ENCODE measurements at regions not wholly inside any gene's neighbourhood (a gene's known extent, or its start where the extent isn't known, plus 50 kb on each side); places are given as distances from the start of the nearest gene placed in this dataset.

- FAIRE-seq: no peak
Measured at GRCh38 chr1:58891347-58891746, 107.5 kb upstream of the JUN start.

DNA sequence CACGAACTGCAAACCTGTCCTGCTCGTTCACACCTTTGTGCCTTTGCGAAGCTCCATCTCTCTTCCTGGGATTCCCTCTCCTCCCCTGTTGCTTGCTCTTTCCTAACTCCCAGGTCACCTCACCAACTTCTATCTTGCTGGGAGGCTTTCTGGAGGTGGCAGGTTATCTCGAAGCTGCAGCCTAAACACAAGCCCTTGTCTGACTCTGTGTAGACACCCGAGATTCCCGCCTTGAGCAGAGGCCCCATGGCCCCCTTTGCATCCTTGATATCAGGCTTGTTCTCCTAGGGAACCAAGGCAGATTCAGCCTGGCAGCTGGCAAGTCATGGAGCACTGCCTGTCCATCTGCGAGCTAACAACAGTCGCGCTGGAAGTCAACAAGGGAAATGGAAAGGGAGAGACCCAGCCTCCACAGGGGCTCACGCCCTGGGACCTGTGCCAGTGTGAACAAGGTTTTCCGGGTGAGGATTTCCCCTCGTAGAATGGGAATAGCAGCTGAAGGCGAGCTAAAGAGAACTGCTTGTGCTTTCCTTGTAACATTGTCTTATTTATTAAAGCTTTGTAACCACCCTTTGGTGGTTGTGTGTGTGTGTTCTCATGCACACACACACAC lies 109.5 kb upstream of the JUN start:
- no peak for FAIRE-seq

- no peak for FAIRE-seq
Measured at GRCh38 chr1:58895082-58895481, 111.2 kb upstream of the JUN start.

- no peak for FAIRE-seq
Measured at GRCh38 chr1:58895559-58896145, 111.8 kb upstream of the JUN start.

DNA sequence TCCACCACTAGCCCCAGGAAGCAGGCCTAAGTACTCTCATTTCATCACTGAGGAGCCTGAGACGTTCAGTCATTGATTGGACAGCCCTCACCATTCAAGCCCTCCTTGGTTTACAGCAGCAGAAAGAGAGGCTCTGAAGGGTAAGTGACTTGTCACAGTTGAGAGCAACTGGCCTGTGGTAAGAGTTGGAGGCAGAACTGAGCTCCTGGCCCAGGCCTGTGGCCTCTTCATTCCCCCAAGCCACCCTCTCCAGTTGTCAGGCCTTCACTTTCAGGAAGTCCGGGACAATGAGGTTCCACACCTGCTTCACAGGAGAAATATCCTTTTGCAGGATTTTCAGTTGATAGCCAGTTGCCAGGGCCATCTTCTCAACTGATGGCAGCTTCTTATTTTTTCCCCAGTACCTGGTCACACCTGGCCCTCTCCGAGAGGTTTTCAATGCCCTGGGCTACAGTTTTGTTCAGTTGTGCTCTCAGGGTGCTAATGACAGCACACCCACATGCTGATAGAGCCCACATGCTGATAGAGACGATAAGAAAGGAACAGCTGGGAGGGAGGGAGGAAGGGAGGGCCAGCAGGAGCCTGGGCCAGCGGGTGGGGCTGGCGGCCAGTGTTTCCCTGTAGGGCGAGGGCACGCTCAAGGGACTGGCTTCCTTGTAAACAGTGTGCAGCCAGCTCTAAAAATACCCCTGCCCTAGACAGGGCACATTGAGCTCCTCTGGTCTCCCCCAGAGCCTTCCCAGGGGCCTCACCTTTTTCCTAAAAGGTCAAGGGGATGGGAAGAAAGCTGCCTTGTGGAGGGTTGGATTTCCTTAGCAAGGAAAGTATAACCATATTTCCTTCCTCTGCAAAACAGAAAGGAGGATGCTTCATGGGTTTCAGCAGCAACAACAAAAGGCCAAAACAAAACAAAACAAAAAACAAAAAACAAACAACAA lies 112.7 kb upstream of the JUN start:
- FAIRE-seq: no peak

DNA sequence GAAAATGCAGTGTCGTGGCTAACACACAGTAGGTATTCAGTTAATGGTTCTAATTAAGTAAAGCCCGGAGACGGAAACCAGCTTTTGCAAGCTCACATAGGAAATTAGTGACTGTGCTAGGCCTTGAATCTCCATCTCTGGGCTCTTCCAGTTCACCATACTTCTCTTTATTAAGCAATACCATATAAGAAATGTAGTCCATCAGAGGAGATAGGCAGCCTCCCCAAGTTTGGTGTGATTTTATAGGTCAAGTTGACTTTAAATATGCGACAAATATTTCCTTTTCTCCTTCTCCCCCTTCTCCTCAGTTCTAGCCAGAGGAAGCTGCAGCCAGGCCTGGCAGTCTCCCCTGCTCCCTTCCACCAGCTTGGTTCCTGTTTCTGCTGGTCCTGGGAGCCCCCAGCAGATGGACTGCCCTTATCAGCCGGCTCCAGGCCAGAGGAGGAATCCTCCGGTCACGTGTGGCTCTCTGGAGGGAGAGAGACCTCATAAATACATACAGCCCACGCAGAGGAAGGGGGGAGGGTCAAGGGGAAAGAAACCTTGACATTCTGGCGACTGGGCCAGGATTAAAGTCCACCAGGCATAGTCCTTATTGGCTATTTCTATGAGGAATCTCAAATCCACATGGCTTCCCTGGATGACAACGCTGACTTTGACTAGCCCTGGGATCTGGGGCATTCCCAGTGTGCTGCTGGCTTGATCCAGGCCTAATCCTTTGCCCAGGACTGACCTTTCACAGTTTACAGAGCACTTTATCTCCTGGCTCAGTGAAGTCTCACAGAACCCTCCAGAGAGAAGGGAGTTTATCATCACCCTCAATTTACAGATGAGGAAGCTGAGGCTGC lies 115.1 kb upstream of the JUN start:
- FAIRE-seq: no peak

DNA sequence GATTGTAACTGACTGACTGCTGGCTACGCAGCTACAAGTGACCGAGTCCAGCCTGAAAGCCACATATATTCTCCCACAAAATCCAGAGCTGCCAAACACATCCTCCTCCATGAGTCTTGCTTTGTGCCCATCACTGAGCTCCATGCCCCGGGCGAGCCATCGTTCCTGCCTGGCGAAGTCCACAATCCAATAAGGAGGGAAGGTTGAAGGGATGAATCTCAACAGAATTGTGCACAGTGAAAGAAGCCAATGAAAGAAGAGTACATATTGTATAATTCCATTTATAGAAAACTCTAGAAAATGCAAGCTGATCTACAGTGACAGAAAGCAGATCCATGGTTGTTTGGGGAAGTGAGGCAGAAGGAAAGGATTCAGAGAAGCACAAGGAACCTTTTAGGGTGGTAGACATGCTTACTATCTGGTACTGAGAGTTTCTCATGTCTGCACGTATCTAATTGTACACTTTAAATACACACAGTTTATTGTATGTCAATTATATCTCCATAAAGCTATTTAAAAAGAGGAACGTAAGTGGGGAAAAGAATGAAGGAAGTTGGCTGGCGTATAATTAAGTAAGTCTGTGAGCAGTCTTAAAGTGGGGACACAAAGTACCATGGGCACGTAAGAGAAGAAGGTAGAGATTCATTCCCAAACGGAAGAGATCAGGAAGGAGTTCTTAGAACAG lies 115.9 kb upstream of the JUN start:
- no peak for FAIRE-seq

GRCh38 chr1:58900396-58900795 lies 116.5 kb upstream of the JUN start:
- FAIRE-seq: no peak

GRCh38 chr1:58901008-58901407 lies 117.2 kb upstream of the JUN start:
- FAIRE-seq: no peak

DNA sequence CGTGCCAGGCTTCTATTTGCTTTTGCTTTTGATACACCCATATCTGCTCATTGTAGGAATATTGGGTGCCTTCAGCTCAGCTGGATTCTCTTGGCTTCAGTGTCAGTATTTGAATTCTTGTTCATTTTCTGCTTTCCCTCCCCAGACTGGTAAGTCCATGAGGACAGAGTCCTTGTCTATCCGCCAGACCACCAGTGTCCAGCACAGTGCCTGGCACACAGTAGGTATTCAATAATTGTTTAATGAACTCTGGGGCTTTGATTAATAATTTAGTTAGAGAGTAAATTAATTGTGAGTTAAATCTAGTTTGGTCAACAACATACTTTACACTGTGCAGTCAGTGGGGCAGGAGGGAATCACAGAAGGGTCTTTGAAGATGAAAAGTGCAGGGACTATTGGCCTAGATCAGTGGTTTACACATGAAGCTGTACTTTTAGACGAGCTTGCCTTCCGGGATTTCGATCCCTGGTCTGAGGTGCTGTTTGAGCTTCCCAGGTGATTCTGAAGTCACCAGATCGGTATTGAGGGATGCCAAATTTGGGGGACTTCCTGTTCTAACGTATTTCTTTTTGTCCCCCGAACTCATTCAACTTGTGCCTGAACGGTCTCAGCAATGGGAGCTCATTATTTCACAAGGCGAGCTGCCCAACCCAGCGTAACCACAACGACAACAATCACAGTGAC lies 119.1 kb upstream of the JUN start:
- no peak for FAIRE-seq

DNA sequence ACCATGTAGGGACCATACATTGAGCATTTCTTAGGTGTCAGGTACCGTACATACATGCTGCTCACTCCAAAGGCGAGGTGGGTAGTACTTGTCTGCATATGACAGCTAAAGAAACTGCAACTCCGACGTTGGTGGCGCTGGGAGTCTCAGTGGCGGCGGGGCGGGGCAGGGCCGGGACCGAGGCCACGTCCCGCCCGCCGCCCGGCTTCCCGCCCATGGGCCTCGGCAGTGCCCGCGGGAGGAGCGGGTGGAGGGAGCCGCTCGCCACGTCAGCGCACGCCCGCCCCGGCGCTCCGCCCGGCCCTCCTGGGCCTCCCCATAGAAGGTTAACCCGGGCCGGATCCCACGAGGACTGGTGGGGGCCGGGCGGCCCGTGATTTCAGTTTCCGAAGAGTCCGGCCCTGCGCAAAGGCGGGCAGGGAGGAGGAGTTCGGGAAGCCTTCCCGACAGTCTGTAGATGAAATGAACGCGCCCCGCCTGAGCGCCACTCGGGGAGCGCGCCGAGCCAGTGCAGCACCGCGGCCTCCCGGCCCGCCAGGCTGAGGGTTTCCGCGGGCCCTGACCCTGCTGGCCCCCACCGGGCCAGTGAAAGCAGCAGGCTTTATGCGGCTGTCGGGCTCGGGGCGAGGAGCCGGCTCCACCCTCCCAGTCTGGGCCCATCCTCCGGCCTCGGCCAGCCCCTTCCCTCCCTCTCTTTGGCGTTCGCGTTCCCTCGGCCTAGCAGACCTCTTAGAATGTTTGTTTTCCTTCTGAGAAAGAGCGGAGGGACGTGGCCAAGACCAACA lies 119.9 kb upstream of the JUN start:
- FAIRE-seq: no peak

GRCh38 chr1:58904299-58905125 lies 120.7 kb upstream of the JUN start:
- FAIRE-seq: no peak

GRCh38 chr1:58905126-58905490 lies 121.3 kb upstream of the JUN start:
- no peak for FAIRE-seq

DNA sequence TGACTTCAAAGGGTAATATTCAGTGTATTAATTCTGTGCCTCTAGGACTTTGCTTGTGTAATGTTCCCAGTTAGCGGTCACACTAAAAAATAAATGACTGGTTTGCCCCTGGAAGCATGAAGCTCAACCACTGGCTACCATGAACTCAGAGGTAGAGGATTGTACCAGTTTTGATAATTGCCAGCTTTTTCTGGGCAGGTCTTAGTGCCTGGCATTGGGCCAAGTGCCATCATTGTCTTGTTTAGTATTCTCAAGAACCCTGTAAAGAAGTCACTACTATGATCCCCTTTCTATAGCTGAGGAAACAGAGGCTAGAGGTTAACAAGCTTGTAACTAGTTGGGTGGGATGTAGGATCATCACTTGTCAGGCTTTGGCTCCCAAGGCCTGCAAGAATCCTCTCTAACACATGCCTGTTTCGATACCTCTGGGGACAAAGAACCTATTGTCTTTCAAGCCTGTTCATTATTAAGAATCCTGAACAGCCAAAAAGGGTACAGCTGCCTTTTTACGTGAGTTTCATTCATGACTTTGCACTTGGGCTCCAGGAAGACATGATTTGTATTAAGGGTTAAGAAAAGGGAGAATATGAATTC lies 121.9 kb upstream of the JUN start:
- no peak for FAIRE-seq

DNA sequence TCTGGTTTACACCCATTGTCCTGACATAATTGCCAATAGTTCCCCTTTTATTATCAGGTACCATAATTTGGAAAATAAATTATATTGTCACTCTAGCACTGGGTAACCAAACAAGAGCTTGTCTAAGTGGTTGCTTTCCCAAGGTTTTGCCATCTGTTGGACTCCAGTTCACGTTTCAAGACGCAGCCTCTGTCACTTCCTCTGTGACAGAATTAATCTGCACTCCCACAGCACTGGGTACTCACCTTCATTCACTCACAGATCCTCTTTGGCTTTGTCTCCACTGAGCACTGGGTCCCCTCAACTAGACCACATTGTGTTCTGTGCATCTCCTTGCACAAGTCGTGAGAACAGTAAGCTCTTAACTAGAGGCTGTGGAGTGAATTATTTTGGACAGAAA lies 123.6 kb upstream of the JUN start:
- no peak for FAIRE-seq

GRCh38 chr1:58908561-58909560 lies 125.0 kb upstream of the JUN start:
- no peak for FAIRE-seq

DNA sequence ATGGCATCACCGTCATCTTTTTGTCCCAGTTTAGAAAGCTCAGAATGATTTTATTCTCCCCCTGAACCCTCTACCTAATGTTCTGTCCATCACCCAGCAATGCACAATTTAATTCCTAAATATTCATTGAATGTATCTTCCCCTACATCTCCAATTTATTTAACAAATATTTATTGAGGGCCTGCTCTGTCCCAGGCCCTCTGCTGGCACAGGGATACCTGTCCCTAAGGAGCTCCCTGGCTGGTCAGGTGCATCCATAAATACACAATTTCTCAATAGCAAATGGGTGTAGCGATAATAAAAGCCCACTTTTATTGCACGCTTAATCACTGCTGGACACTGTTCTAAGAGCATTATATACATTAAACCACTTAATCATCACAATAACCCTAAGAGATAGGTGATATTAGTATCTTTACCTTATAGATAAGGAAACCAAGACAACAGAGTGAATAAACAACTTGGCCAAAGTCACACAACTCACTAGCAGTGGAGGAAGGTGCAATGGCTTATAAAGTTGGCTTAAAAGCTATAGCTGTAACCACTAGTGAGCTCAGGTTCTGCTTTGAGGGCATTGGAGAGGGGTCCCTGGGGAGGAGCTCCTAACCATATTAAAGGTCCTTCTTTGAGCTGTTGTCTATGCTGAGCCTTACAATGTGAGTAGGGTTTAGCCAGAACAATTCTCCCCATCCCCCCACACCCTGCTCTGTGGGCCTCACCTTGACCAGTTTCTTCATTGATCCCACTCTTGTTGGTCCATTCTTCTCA lies 126.3 kb upstream of the JUN start:
- no peak for FAIRE-seq
